Naive thymus-derived CD4-positive, alpha-beta T cell (primary cell): ENCODE measurements at regions not wholly inside any gene's neighbourhood (a gene's known extent, or its start where the extent isn't known, plus 50 kb on each side); places are given as distances from the start of the nearest gene placed in this dataset.

Experiments
- ATAC-seq: fragments of 150-1000 bp; cut with Tn5 transposase; 2 replicates; pipeline ENCODE4 v1.10.0; 2021; ENCODE audit warnings: mild to moderate bottlenecking, moderate library complexity
- CTCF ChIA-PET: fragments of 350-600 bp; sonication (Branson Sonifier 250); formaldehyde crosslinking; loops from one replicate; lab custom pipeline; 2021; ENCODE audit warnings: antibody characterized with exemption; lab: Charles Lee
- POLR2A ChIA-PET: fragments of 350-600 bp; sonication (Branson Sonifier 250); formaldehyde crosslinking; loops from one replicate; lab custom pipeline; 2021; ENCODE audit warnings: antibody characterized with exemption, inconsistent platforms; lab: Charles Lee
- DNase-seq, 9 donors: peaks; one replicate each; pipeline versions ENCODE4 v3.0.0 to v3.0.0-alpha.2; 2020 to 2022; ENCODE audit warnings: mixed read lengths in 1 of 9
- H3K27ac ChIP-seq: one replicate; pipeline ENCODE4 v1.7.0; 2013; ENCODE audit warnings: mild to moderate bottlenecking, low read depth, low read length, moderate library complexity
- H3K27me3 ChIP-seq, 2 donors: one replicate each; pipeline ENCODE4 v1.7.0; 2013; ENCODE audit warnings: low read length in 2 of 2, mild to moderate bottlenecking in 2 of 2, moderate library complexity in 2 of 2; ENCODE audit not compliant: control insufficient read depth in 2 of 2, insufficient read depth in 2 of 2
- H3K36me3 ChIP-seq, 3 experiments: 1 replicate in 2 of 3; 2 replicates in 1 of 3; pipeline ENCODE4 v1.7.0; 2013; ENCODE audit warnings: low read length in 3 of 3, mild to moderate bottlenecking in 3 of 3, moderate library complexity in 1 of 3; ENCODE audit not compliant: insufficient read depth in 3 of 3, control insufficient read depth in 2 of 3
- H3K4me1 ChIP-seq, 2 donors: one replicate each; pipeline ENCODE4 v1.7.0; 2013; ENCODE audit warnings: low read length in 2 of 2, mild to moderate bottlenecking in 2 of 2, moderate library complexity in 1 of 2; ENCODE audit not compliant: control insufficient read depth in 2 of 2, insufficient read depth in 2 of 2
- H3K4me3 ChIP-seq: 2 replicates; pipeline ENCODE4 v1.7.0; 2013; ENCODE audit warnings: mild to moderate bottlenecking, low read length
- H3K9me3 ChIP-seq, 3 experiments: 1 replicate in 2 of 3; 2 replicates in 1 of 3; pipeline ENCODE4 v1.7.0; 2013; ENCODE audit warnings: low read length in 3 of 3; ENCODE audit not compliant: control insufficient read depth in 2 of 3
- H3K27ac Mint-ChIP-seq, 9 donors: one replicate each; pipeline ENCODE4 v1.8.0; 2020 to 2022; ENCODE audit warnings: mixed read lengths in 9 of 9, mild to moderate bottlenecking in 8 of 9, moderate library complexity in 5 of 9, inconsistent platforms in 2 of 9
- H3K27me3 Mint-ChIP-seq, 5 donors: one replicate each; pipeline ENCODE4 v1.8.0; 2021 to 2022; ENCODE audit warnings: mixed read lengths in 5 of 5, mild to moderate bottlenecking in 1 of 5
- H3K36me3 Mint-ChIP-seq, 5 donors: one replicate each; pipeline ENCODE4 v1.8.0; 2020 to 2022; ENCODE audit warnings: mixed read lengths in 5 of 5, mild to moderate bottlenecking in 3 of 5, inconsistent platforms in 1 of 5
- H3K4me1 Mint-ChIP-seq, 7 donors: one replicate each; pipeline ENCODE4 v1.8.0; 2020 to 2022; ENCODE audit warnings: mixed read lengths in 7 of 7, mild to moderate bottlenecking in 3 of 7, inconsistent platforms in 1 of 7
- H3K4me3 Mint-ChIP-seq, 10 donors: one replicate each; pipeline ENCODE4 v1.8.0; 2020 to 2022; ENCODE audit warnings: mild to moderate bottlenecking in 10 of 10, mixed read lengths in 10 of 10, moderate library complexity in 6 of 10, inconsistent platforms in 2 of 10
- H3K9me3 Mint-ChIP-seq, 11 donors: one replicate each; pipeline ENCODE4 v1.8.0; 2020 to 2022; ENCODE audit warnings: mixed read lengths in 11 of 11, mild to moderate bottlenecking in 4 of 11, inconsistent platforms in 1 of 11, moderate library complexity in 1 of 11
- intact Hi-C, 2 donors: fragments of 100-400 bp; cut with micrococcal nuclease; formaldehyde crosslinking; loops; one replicate each; pipeline ENCODE4 v1.15.1; 2023

DNA sequence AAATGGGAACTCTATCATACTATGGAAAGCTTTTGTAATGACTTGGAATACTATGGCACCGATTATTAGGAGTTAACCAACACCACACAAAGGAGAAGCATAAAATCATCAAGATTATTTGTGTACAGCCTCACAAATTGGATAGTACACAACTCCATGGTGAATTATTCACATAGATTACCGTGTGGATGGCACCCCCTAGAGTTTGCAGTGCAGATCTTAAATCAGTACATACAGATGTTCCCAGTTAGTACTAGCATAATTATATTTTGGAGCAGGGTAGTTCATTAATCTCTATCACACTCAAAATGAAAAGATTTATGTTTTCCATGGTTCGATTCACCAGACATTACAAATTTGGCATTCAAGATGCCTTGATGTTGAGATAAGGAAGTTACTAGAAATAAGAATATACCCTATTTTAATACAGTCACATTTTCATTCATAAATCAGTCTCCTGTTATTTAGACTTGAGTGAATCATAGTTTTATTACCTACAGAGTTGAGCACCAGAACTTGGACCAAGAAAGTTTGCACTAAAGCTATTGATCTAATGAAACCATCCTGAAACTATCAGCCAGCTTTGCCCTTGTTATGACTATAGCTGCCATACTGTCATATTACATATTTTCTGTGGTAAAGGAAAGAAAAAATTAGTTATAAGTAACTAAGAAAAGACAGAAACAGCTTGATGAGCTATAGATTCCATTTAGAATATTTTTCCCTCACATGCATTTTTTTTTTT is 531.8 kb downstream of the GLUD2 start:
- ATAC-seq, result no peak
- intact Hi-C loops, result loop anchor here in 1 of 2 donors (1.0 kb wide), 1 partner anchor 789 kb away; no protein-coding TSS in a partner anchor
- Mint-ChIP-seq H3K4me3 (no peak overlapping the region), H3K4me1 (no peaks in the 10 kb centered on the region), H3K27me3 (no peaks in the 10 kb centered on the region), H3K27ac (no peak overlapping the region), H3K36me3 (no peaks in the 10 kb centered on the region), H3K9me3 (peaks cover 0 to 3% (median 0%) of the 10 kb centered on the region in 11 donors)
- H3K9me3 ChIP-seq, result no peaks in the 10 kb centered on the region
- no peak overlapping the region for H3K27ac ChIP-seq
- CTCF ChIA-PET, result no interaction called here
- POLR2A ChIA-PET, result no interaction called here
- H3K4me3 ChIP-seq, result no peak overlapping the region
- no peaks in the 10 kb centered on the region for H3K27me3 ChIP-seq
- H3K4me1 ChIP-seq, result no peaks in the 10 kb centered on the region
- DNase-seq, result peak in 1 of 9 donors; percentile 1
- H3K36me3 ChIP-seq, result no peaks in the 10 kb centered on the region

DNA sequence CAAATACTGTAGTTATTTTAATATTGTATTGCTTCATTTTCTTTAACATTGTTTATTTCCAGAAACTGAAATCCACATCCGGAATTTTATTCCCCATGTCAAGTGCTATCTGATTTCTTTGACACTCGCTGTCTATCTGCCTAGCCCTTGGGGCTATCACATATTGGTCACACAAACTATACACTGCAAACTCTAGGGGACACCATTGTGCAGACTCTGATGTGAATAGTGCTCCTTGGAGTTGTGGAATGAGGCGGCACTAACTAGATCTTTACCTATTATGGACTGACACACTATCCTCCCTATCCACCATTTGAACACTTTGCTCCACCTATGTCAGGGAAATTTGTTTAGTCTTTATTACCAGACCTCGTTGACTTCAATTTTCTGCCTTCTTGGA is 534.5 kb downstream of the GLUD2 start:
- no peak overlapping the region for H3K27ac ChIP-seq
- H3K9me3 ChIP-seq, result no peaks in the 10 kb centered on the region
- no peak overlapping the region for H3K4me3 Mint-ChIP-seq
- ATAC-seq (no peak), DNase-seq (no peak)
- H3K27me3 ChIP-seq, result no peaks in the 10 kb centered on the region
- CTCF ChIA-PET, result no interaction called here
- no peaks in the 10 kb centered on the region for H3K4me1 Mint-ChIP-seq
- H3K36me3 Mint-ChIP-seq, result no peaks in the 10 kb centered on the region
- H3K9me3 Mint-ChIP-seq, result peaks cover 0 to 1% (median 0%) of the 10 kb centered on the region in 11 donors
- peaks cover 0 to 5% (median 0%) of the 10 kb centered on the region in 5 donors for H3K27me3 Mint-ChIP-seq
- H3K4me3 ChIP-seq, result no peak overlapping the region
- H3K4me1 ChIP-seq, result no peaks in the 10 kb centered on the region
- no peaks in the 10 kb centered on the region for H3K36me3 ChIP-seq
- H3K27ac Mint-ChIP-seq, result no peak overlapping the region
- POLR2A ChIA-PET, result no interaction called here
- intact Hi-C loops, result no loop called here

- Mint-ChIP-seq H3K27me3 (peaks cover 0 to 14% (median 0%) of the 10 kb centered on the region in 5 donors), H3K36me3 (no peaks in the 10 kb centered on the region), H3K9me3 (peaks cover 0 to 1% (median 0%) of the 10 kb centered on the region in 11 donors), H3K27ac (no peak overlapping the region), H3K4me3 (no peak overlapping the region), H3K4me1 (no peaks in the 10 kb centered on the region)
- POLR2A ChIA-PET, result no interaction called here
- no peak overlapping the region for H3K4me3 ChIP-seq
- no peak overlapping the region for H3K27ac ChIP-seq
- H3K4me1 ChIP-seq, result no peaks in the 10 kb centered on the region
- no peak for DNase-seq
- CTCF ChIA-PET, result no interaction called here
- no peaks in the 10 kb centered on the region for H3K27me3 ChIP-seq
- intact Hi-C loops, result no loop called here
- no peaks in the 10 kb centered on the region for H3K9me3 ChIP-seq
- ATAC-seq, result no peak
- no peaks in the 10 kb centered on the region for H3K36me3 ChIP-seq
Observed at GRCh38 chrX:121585626-121586025, 538.2 kb downstream of the GLUD2 start.

DNA sequence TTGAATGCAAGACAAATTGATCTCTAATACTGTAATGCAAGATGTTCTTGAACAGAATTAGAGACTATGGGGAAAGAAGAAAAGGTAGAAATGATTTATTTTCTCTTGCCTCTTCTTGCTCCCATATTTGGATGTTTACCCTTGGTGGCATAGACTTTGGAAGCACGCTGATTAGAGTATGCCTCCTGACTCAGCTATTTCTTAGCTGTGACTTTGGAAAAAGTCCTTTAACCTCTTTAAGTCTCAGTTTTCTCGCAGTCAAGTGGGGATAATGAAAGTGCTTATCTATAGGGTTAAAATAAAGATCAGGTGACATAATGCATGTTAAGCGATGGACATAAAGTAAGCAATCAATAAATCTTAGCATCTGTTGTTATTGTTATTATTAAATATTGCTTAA is 545.5 kb downstream of the GLUD2 start:
- Histone ChIP-seq H3K4me1 (no peaks in the 10 kb centered on the region), H3K27ac (no peak overlapping the region), H3K4me3 (no peak overlapping the region), H3K9me3 (no peaks in the 10 kb centered on the region), H3K27me3 (no peaks in the 10 kb centered on the region), H3K36me3 (no peaks in the 10 kb centered on the region)
- Mint-ChIP-seq H3K27ac (no peak overlapping the region), H3K9me3 (no peaks in the 10 kb centered on the region), H3K27me3 (peaks cover 0 to 6% (median 4%) of the 10 kb centered on the region in 5 donors), H3K4me1 (no peaks in the 10 kb centered on the region), H3K4me3 (no peak overlapping the region), H3K36me3 (no peaks in the 10 kb centered on the region)
- DNase-seq (no peak), ATAC-seq (no peak)
- ChIA-PET POLR2A (no interaction called here), CTCF (no interaction called here)
- intact Hi-C loops, result no loop called here

DNA sequence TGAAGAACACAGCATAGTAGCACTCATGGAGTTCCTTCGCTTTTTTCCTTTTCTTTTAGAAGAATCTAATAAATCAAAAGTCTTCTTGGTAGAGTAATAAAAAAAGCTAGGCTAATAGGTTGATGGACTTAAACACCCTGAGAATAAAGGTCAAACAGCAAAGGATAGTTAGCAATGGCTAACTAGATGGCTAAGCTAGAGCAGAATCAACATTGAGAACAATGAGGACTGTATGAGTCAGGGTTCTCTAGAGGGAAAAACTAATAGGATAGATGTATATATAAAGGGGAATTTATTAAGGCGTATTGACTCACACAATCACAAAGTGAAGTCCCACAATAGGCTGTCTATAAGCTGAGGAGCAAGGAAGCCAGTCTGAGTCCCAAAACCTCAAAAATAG is 550.9 kb downstream of the GLUD2 start:
- no peak overlapping the region for H3K4me3 Mint-ChIP-seq
- Histone ChIP-seq H3K9me3 (no peaks in the 10 kb centered on the region), H3K27me3 (no peaks in the 10 kb centered on the region), H3K4me3 (no peak overlapping the region), H3K4me1 (no peaks in the 10 kb centered on the region), H3K36me3 (no peaks in the 10 kb centered on the region), H3K27ac (no peak overlapping the region)
- no peaks in the 10 kb centered on the region for H3K36me3 Mint-ChIP-seq
- ATAC-seq (no peak), DNase-seq (no peak)
- H3K9me3 Mint-ChIP-seq, result no peaks in the 10 kb centered on the region
- no peak overlapping the region for H3K27ac Mint-ChIP-seq
- ChIA-PET POLR2A (no interaction called here), CTCF (no interaction called here)
- peaks cover 0 to 2% (median 0%) of the 10 kb centered on the region in 5 donors for H3K27me3 Mint-ChIP-seq
- intact Hi-C loops, result no loop called here
- no peaks in the 10 kb centered on the region for H3K4me1 Mint-ChIP-seq

- Mint-ChIP-seq H3K36me3 (no peaks in the 10 kb centered on the region), H3K4me3 (no peak overlapping the region), H3K4me1 (no peaks in the 10 kb centered on the region), H3K9me3 (peaks cover 0 to 3% (median 0%) of the 10 kb centered on the region in 11 donors), H3K27me3 (no peaks in the 10 kb centered on the region), H3K27ac (no peak overlapping the region)
- H3K27me3 ChIP-seq, result no peaks in the 10 kb centered on the region
- ATAC-seq (no peak), DNase-seq (no peak)
- ChIA-PET CTCF (no interaction called here), POLR2A (no interaction called here)
- H3K4me3 ChIP-seq, result no peak overlapping the region
- no peaks in the 10 kb centered on the region for H3K4me1 ChIP-seq
- H3K27ac ChIP-seq, result no peak overlapping the region
- no peaks in the 10 kb centered on the region for H3K36me3 ChIP-seq
- intact Hi-C loops, result no loop called here
- no peaks in the 10 kb centered on the region for H3K9me3 ChIP-seq
Observed at GRCh38 chrX:121635141-121635540, 587.7 kb downstream of the GLUD2 start.

DNA sequence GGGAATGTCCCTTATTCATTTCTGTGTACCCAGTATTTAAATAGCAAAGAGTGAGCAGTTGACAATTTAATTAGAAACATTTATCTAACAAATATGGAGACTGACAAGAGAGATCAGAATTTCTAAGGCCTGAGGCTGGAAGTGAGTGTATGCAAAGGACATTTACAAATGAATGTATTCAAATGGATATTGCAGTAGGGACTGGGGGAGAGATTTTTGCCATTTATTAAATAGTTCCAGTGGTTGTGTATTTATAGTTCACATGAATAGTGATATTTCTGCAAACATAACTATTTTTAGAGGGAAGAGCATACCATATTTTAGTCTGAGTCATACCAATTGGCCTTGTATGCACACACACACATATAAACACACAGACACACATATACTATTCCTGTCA is 592.4 kb downstream of the GLUD2 start:
- Mint-ChIP-seq H3K4me3 (no peak overlapping the region), H3K36me3 (no peaks in the 10 kb centered on the region), H3K9me3 (peaks cover 0 to 1% (median 0%) of the 10 kb centered on the region in 11 donors), H3K4me1 (no peaks in the 10 kb centered on the region), H3K27me3 (no peaks in the 10 kb centered on the region), H3K27ac (no peak overlapping the region)
- Histone ChIP-seq H3K9me3 (no peaks in the 10 kb centered on the region), H3K36me3 (no peaks in the 10 kb centered on the region), H3K4me1 (no peaks in the 10 kb centered on the region), H3K27me3 (no peaks in the 10 kb centered on the region), H3K27ac (no peak overlapping the region), H3K4me3 (no peak overlapping the region)
- DNase-seq (no peak), ATAC-seq (no peak)
- ChIA-PET CTCF (no interaction called here), POLR2A (no interaction called here)
- intact Hi-C loops, result no loop called here
